ENCODE measurements at regions not wholly inside any gene's neighbourhood (a gene's known extent, or its start where the extent isn't known, plus 50 kb on each side); places are given as distances from the start of the nearest gene placed in this dataset.

DNA sequence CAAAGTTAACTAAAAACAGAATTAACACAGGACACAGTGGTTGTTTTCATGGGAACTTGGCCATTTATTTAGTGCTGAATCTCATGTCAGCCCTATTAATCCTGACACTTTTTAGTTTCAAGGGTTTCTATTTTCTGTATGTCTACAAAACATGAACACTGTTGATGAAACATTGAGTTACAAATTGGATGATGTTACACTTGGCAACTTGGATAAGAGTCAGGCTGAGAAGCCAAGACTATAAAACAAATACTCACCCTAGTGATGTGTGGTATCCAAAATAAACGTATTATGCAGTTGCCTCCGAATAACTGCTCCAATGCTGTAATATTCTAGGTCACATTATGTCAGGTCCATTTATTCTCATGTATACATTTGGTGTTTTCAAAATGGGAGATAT is 349.6 kb downstream of the ZIC1 start:
- TF ChIP-seq, protein P1, sequence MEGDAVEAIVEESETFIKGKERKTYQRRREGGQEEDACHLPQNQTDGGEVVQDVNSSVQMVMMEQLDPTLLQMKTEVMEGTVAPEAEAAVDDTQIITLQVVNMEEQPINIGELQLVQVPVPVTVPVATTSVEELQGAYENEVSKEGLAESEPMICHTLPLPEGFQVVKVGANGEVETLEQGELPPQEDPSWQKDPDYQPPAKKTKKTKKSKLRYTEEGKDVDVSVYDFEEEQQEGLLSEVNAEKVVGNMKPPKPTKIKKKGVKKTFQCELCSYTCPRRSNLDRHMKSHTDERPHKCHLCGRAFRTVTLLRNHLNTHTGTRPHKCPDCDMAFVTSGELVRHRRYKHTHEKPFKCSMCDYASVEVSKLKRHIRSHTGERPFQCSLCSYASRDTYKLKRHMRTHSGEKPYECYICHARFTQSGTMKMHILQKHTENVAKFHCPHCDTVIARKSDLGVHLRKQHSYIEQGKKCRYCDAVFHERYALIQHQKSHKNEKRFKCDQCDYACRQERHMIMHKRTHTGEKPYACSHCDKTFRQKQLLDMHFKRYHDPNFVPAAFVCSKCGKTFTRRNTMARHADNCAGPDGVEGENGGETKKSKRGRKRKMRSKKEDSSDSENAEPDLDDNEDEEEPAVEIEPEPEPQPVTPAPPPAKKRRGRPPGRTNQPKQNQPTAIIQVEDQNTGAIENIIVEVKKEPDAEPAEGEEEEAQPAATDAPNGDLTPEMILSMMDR (optimal IDR thresholded peaks at IDR 0.05 in 1 of 3, IDR thresholded peaks at IDR 0.05 in 1 of 3, conservative IDR thresholded peaks at IDR 0.05 in 1 of 3; ENCODE audit: extremely low read depth in 1 of 3, insufficient read depth in 2 of 3, low read length in 3 of 3): no peak
- no peak for TF ChIP-seq EZH2 (IDR thresholded peaks at IDR 0.05; ENCODE audit: low read length)

All from keratinocyte (primary cell).